B cell (primary cell): ENCODE measurements at regions not wholly inside any gene's neighbourhood (a gene's known extent, or its start where the extent isn't known, plus 50 kb on each side); places are given as distances from the start of the nearest gene placed in this dataset.

Source experiments
- EZH2 ChIP-seq: IDR thresholded peaks from 2 replicates; pipeline ENCODE4 v1.6.1; 2012; ENCODE audit warnings: borderline replicate concordance, low read depth, mild to moderate bottlenecking, moderate library complexity, low read length; ENCODE audit not compliant: insufficient read depth, poor library complexity, severe bottlenecking
- TF ChIP-seq, protein P1 (sequence below): fragments of 200-600 bp; IDR thresholded peaks from one replicate; pipeline ENCODE4 v1.8.0; 2022; ENCODE audit warnings: antibody characterized with exemption, mild to moderate bottlenecking

DNA sequence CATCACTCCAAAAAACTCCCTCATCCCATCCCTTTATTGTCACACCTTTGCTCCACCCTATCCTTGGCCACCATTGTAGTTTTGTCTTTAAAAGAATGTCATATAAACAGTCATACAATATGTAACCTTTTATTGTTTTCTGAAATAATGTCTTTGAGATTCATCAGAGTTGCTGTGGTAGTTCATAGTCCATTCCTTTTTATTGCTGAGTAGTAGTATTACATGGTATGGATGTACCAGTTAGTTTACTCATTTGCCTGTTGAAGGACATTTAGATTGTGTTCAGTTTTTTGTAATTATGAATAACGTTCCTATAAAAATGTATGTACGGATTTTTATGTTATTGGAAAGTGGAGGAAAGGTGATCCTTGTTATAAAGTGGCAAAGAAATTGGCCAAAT is 171.8 kb upstream of the GCFC2 start:
- TF ChIP-seq, protein P1, sequence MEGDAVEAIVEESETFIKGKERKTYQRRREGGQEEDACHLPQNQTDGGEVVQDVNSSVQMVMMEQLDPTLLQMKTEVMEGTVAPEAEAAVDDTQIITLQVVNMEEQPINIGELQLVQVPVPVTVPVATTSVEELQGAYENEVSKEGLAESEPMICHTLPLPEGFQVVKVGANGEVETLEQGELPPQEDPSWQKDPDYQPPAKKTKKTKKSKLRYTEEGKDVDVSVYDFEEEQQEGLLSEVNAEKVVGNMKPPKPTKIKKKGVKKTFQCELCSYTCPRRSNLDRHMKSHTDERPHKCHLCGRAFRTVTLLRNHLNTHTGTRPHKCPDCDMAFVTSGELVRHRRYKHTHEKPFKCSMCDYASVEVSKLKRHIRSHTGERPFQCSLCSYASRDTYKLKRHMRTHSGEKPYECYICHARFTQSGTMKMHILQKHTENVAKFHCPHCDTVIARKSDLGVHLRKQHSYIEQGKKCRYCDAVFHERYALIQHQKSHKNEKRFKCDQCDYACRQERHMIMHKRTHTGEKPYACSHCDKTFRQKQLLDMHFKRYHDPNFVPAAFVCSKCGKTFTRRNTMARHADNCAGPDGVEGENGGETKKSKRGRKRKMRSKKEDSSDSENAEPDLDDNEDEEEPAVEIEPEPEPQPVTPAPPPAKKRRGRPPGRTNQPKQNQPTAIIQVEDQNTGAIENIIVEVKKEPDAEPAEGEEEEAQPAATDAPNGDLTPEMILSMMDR = no peak
- TF ChIP-seq EZH2 = no peak
